Fibroblast of skin of abdomen (primary cell): ENCODE measurements at regions not wholly inside any gene's neighbourhood (a gene's known extent, or its start where the extent isn't known, plus 50 kb on each side); places are given as distances from the start of the nearest gene placed in this dataset.
"Not testable (repeated sequence)": the region's sequence is repeated elsewhere in the genome, so short reads cannot be mapped to it uniquely, and the experiment has no call there.

Experiments
- DNase-seq: peaks from one replicate; pipeline ENCODE4 v3.0.0-alpha.2; 2013

DNA sequence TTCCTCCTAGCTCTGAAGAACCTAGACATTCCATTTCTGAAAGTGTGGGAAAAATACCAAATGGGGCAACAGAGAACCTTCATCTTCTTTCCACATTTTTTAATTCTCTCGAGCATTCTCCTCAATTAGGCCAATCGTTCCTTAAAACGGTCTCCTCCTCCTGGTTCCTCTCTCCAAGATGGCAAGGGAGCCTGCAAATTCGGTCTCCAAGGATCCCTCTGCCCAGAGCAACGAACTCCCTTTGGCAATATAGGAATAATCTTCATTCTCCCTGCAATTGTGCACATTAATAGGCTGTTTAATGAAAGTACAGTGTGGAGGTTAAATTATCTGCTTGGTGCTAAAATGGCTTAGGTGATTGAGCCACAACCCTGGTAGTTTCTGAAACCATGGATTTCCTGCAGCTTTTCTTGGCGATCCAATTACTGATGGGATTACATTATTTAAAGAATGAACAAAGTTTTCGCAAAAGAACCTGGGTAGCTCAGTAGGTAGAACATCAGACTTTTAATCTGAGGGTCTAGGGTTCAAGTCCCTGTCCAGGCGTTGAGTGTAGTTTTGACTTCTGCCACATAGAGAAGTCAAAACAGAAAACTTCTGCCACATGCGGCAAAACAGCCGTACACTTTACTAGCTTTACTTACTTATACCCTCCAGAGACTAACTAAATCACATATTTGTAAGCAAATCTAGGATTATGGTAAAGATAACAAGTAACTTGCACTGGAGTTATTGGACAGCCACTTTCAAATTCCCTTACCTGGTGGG, 102.9 kb upstream of the ZNF184 start:
- no peak for DNase-seq

DNA sequence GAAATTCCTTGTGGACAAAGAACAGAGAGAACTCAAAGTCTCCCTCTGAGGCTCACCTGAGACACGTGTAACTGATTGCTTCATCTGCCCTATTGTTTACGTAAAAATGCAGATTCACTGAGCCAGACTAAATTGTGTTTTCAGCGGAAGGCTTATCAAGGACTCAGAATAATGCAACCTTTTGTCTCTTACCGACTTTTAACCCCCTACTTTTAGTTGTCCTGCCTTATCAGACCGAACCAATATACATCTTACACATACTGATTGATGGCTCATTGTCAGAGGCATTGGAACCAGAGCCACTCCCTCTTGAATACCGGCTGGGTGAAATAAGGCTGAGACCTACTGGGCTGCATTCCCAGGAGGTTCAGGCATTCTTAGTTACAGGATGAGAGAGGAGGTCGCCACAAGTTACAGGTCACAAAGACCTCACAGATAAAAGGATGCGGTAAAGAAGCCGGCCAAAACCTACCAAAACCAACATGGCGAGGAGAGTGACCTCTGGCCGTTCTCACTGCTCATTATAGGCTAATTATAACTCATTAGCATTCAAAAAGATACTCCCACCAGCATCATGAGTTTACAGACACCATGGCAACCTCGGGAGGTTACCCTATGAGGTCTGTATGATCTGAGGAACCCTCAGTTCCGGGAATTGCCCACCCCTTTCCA, 95.5 kb upstream of the ZNF184 start:
- DNase-seq: no peak

DNA sequence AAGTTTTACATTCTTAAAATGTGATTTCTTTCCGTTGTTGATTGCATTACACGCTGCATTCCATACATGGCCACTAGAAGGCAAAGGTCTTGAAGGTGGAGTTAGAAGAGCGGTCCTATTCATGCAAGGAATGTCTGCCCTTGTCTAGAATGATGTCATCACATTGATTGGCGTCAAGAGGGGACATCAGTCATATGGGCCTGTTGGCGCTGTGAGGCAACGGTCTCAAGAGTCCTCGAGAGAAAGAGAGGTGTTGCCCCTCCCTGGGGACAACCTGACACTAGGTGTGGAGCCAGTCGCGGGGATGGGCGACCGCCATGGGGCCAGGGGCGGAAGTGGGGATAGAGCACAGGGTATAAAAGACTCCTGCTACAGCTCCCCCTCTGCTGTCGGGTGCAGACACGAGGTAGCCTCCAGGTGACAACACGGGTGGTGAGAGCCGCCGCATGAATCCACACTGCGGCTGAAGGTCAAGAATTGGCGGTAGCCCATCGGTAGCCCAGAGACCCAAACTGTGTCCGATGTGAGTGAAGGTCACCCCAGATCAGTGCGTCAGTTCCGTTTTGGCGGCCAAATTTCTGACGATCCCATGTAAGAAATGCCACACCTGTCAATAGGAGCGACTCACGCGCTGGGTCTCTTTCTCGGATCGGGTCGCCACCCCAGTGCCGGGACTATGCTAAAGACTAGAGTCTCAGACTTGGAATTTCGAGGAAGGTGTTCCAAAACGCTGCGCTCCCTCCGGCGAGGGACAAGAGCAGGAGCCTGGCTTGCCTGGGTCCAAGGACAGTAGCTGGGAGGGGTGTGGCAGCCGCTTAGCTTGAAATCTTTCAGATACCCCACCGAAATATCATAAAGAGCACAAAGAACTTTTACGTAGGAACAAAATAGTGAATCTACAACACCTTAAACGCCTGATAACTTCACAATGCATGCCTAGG, 93.2 kb upstream of the ZNF184 start:
- DNase-seq: no peak

DNA sequence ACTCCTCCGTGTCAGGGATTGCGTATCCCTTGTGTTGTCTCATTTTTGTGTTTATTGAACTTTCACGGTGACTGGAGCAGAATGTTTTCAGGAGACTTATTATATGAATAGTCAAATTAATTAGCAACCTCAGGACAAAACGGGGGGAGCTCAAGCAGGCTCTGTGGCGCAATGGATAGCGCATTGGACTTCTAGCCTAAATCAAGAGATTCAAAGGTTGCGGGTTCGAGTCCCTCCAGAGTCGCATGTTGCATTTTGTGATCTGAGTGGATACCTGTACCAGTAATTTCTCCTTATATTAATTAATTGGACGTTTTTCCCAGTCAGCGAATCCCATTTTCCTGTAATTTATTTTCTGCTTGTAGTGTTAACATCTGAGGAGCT, 89.1 kb upstream of the ZNF184 start:
- no peak for DNase-seq

DNA sequence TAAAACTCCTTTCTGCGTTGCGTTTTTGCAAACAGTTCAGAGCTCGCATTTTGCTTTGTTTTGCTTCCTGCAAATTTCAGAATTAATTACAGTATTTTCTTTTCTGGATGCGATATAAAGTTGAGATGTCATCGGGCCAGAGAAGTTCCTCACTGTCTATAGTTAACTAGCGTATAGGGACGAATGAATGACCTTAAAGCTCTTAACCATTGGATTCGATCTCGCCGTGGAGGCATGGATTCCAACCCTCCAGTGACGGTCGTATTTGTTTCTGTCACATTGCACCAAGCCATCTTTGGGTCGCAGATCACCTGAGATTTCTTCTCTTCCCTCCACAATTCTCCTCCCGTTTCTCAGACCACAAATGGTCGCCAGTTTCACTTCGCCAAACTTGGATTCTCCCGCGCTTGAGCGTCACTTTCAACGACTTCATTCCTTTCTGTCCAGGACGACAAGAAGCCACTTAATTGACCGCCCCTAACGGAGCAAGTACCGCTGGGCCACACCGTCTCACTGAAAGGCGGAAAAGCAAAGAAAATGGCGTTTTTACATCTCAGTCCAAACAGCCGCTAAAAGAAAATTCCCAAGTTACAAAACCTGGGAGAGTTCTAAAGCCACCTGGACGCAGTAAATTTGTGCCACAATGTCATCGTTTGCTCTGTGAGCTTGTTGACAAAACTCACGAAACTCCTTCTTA, 85.3 kb upstream of the ZNF184 start:
- DNase-seq: no peak

DNA sequence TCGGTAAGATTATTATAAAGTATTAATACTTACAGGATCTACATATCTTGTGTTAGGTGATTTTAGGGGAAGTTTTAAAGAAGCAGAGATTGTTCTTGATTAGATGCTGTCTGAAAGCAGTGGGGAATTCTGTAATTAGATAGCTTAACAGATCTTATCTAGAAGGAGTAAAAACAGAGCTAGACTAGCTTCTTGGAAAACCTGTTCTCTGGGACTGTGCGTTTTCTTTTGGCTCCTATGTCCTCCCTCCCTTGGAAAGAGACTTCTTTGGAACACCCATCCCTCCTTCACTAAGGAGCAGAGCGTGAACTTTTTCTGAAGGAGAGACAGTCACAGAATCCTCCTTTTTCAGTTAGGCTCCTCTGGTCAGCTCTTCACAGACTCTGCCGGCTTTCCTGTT, 83.5 kb upstream of the ZNF184 start:
- DNase-seq: no peak

DNA sequence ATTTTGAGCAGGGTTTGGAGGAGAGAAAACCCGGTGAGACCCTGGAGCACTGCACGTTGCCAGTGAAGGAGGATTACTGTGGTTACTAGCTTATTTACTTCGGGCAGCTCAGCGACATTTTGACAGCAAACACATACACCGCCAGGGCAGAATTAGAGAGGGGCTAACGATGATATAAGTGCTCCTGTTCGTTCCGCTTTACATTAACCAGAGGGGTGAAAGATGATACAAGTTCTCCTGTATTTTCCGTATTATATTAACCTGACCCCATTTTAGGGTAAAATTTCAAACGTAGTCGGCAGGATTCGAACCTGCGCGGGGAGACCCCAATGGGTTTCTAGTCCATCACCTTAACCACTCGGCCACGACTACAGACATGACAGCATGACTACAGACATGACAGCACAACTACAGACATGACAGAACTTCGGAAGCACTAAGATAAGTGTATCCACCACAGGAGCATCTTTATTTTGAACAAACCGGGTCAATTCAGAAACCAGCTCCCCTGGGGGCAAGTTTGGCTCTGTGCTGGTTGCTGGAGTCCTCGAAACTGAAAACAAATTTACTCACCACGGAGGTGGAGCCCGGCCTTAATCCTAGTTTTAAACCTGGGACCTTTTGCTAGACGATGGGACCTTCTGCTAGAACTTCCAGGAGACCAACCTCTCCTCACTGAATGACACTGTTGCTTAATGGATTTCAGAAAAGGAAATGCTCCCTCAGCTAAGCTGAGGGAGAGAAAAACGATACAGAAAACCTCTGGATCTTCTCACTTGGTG, 80.4 kb upstream of the ZNF184 start:
- DNase-seq: peak; percentile 23

DNA sequence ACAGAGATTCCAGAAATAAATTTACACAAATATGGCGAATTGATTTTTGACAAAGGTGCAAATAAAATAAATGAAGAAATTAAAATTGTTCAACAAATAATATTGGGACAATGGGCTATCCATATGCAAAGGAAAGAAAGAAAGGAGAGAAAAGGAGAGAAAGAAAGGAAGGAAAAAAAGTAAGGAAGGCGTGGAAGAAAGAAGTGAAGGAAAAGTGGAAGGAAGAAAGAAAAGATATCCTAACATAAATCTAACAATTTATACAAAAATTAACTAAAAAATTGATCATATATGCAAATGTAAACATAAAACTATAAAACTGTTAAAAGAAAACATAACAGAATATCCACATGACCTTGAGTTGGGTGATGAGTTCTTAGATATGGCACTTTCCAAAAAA, 78.7 kb upstream of the ZNF184 start:
- DNase-seq: no peak

DNA sequence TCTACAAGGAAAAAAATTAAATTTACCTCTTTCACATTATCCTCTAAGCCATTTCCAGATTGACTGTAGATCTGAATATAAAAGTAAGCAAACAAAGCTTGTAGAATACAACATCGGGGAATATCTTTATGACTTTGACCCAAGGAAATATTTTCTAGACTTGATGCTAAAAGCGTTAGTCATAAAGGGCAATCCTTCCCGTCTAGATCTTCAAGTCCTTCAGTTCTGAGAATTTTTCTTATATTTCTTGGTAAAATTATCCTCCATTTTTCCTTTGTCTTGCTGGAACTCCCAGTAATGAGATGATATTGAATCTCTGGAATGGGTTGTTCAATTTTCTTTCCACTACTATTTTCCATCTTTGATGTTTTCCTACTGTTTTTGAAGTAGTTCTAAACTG, 77.8 kb upstream of the ZNF184 start:
- DNase-seq: no peak

DNA sequence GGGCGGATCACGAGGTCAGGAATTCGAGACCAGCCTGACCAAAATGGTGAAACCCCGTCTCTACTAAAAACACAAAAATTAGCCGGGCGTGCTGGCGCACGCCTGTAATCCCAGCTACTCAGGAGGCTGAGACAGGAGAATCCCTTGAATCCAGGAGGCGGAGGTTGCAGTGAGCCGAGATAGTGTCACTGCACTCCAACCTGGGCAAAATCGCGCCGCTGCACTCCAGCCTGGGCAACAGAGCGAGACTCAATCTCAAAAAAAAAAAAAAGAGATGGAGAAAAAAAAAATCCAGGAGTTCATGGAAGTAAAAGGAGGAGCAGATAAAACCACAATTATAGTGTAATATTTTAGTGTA, 76.3 kb upstream of the ZNF184 start:
- not testable (repeated sequence) for DNase-seq

DNA sequence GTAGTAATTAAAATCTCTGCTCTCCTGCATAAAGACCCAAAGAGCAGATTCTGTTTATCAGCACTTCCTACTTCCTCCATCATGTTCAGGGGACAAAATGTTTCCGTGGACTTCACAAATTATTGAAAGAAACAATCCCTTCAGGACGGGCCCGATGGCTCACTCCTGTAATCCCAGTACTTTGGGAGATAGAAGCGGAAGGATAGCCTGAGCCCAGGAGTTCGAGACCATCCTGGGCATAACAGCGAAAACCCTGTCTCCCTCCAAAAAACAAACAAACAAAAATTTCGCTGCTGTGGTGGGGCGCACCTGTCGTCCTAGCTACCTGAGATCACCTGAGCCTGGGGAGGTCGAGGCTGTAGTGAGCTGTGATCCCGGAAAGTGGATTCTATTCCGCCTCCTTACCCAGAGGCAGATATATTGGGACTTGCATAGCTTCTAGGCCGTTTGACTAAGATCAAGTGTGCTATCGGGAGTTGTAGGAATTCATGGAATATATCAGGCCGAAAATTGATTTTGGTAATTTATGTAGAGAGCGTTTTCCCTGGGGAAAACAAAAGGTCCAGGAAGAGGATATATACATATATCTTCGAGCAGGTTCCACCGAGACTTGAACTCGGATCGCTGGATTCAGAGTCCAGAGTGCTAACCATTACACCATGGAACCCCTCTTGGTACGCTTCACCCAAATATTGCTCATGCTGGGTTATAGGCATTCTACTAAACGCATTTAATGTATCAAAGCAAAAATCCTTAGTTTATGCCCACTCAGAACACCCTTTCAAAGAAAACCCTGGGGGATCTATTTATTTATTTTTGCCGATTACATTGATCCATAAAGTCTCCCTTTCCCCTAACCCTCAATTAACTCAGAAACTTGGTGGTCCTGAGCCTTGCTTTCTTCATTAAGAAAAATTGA, 74.5 kb upstream of the ZNF184 start:
- peak; percentile 68 for DNase-seq

DNA sequence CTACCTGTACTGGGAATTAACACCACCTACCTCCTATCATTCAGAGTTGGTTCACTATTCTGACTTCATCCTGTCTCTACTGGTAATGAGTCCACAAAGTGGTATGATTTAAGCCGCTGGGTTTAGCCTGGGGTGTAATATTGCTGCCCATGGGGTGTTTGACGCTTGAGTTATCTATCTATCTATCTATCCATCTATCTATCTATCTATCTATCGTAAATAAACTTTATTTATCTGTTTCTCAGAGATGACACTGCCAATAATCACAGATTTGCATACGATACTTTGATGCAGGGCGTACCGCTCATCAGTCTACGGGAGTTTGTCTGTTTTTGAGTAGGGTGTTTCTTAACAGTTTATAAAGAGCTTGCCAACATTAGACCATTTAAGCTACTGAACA, 73.6 kb upstream of the ZNF184 start:
- no peak for DNase-seq

DNA sequence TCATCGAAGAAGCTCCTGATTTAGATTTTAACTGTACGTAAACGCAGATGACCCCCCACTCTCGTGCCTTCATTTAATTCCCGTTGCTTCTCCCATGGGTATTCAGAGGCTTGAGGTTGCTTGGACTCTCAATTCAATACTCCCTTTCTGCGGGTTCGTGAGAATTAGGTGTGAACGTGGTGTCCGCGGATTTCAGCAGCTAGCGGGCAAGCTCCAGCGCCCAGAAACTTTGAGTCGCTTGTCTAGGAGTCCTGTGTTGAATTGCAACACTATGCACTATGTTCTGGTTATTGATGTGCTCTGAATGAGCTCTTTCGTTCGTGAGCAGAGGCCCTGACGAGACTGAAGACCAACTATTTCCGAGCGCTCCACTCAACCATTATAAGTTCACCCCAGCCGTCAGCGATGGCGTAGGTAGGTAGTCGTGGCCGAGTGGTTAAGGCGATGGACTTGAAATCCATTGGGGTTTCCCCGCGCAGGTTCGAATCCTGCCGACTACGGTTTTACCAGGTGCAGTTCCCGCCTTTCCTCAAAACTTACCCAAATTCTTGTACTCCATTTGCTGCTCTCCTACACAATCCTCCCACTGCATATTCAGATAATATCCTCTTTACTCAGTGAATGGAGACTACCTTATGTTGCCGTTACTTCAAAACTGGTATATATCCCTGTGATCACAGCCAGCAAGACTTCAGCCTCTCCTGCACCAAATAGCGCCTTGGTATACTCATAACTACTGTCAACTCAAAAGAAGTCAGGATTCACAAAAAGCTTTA, 72.6 kb upstream of the ZNF184 start:
- DNase-seq: peak; percentile 63

DNA sequence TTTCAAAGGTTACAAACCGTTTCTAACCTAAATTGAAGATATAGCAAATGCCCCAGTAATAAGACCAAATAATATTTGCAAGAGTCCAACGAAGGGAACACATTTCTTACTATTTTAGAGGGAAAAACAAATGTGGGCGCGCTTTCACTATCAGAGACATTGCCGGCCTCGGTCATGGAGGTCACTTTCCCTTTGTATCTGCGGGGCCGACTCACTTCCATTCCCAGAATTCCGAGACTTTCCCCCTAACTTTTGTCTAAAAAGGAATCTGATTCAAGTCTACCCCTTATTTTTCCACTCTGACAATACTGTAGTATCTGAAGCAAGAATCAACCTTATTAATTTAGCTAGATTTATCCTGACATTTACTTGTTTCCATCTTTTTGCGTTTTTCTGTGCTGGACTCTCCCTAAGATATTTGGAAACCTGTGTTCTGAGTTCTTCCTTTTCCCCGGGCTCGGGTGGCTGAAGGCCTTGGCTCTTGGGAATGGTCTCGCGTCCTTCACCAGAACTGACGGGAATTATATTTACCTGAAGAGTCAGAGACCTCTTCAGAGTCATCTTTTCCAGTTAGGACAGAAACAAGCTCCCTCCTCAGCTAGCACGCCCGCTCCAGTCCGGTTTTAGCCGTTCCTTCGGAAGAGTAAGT, 71.8 kb upstream of the ZNF184 start:
- DNase-seq: no peak

DNA sequence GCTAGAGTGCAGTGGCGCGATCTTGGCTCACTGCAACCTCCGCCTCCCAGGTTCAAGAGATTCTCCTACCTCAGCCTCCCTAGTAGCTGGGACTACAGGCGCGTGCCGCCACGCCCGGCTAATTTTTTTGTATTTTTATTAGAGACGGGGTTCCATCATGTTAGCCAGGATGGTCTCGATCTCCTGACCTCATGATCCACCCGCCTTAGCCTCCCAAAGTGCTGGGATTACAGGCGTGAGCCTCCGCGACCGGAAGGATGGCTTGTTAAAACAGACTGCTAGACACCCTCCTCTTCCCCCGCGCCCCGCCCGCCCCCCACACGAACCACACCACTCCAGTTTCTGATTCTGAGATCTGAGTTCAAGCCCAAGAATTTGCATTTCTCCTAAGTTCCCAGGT, 71.2 kb upstream of the ZNF184 start:
- DNase-seq: not testable (repeated sequence)

DNA sequence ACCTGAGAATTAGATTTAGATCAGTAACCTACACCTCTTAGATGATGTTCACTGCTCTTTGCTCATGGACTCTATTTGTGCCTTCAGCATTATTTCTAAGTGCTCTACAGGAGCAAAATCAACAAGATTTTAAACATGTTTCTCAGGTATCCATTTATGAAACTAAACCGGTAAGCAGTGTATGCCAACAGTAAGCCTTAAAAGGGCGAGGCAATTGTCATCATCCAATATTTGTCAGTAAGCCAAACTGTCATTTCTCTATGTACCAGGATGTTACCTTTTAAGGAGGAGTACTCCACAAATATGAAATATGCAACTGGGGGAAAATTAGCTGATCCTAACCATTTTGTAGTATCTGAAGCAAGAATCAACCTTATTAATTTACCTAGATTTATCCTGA, 69.6 kb upstream of the ZNF184 start:
- no peak for DNase-seq

DNA sequence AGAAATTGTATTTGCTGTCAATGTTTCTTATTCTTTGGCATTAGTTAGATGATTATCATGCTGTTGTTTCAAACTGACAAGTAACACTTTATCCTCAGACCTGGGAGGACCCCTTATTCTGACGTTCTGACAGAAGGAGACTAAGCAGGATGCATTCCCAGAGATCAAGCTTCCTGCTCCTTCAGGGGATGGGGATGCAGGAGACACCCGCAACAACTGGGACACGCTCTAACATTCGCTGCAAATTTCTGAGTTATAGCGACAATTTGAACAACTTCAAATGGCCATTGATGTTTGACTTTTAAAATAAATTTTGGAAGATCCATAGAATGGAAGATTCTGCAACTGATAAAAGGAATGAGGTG, 69.0 kb upstream of the ZNF184 start:
- DNase-seq: no peak

DNA sequence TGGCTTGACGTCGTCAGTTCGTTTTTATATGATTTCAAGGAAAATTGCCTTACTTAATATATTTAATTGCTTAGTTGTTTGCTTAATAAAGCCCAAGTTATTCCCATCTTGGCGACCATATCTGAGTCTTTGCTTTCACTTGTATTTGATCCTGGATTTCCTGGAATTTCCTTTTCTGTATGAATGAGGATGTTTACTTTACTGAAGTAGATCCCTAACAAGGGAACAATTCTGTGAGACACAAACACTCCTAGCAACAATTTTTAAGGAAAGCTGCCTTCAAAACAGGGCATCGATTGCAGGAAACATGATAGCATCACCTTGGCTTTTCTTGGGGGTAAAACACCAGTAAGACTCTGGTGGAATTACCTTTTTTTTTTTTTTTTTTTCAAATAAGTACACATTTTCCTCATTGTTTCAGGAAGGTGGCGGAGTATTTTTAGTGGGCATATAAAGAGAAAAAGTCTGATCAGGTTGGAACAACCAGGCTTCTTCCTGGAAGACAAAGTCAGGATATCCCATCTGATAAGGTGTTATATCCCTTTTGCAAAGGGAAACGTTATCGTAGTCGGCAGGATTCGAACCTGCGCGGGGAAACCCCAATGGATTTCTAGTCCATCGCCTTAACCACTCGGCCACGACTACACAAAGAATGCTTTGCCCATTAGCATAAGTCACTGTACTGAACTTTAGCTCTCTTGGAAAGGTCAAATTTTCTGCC, 68.5 kb upstream of the ZNF184 start:
- DNase-seq: no peak

DNA sequence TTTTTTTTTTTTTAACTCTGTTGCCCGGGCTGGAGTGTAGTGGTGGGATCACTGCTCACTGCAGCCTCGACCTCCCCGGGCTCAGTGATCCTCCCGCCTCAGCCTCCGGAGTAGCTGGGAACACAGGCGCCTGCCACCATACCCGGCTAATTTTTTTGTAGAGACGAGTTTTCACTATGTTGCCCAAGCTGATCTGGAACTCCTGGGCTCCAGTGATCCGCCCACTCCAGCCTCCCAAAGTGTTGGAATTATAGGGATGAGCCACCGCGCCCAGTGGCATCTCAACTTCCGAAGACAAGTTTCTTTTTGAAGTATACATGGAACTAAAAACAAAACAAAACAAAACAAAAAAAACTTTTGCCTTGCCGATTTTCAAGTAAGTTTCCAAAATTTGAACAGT, 66.6 kb upstream of the ZNF184 start:
- DNase-seq: no peak
